ENCODE measurements at regions not wholly inside any gene's neighbourhood (a gene's known extent, or its start where the extent isn't known, plus 50 kb on each side); places are given as distances from the start of the nearest gene placed in this dataset.

- H3K79me2 ChIP-seq (ENCODE audit: control insufficient read depth, insufficient read depth, low read length): no peaks in the 10 kb centered on the region
- intact Hi-C loops (cut with micrococcal nuclease) (no loop called here), dilution Hi-C loops (cut with MboI; ENCODE audit: extremely low pct_ligation_motif_present, low sequenced_read_pairs) (no loop called here)
- no peak overlapping the region for H2AFZ ChIP-seq (ENCODE audit: low read depth, low read length)
- TF ChIP-seq JUN (IDR thresholded peaks at IDR 0.05; ENCODE audit: borderline replicate concordance, insufficient read depth, insufficient read length, low read depth) (no peak), MAX (IDR thresholded peaks at IDR 0.05; ENCODE audit: insufficient read depth, insufficient read length) (no peak)
- TF ChIP-seq, protein P1, sequence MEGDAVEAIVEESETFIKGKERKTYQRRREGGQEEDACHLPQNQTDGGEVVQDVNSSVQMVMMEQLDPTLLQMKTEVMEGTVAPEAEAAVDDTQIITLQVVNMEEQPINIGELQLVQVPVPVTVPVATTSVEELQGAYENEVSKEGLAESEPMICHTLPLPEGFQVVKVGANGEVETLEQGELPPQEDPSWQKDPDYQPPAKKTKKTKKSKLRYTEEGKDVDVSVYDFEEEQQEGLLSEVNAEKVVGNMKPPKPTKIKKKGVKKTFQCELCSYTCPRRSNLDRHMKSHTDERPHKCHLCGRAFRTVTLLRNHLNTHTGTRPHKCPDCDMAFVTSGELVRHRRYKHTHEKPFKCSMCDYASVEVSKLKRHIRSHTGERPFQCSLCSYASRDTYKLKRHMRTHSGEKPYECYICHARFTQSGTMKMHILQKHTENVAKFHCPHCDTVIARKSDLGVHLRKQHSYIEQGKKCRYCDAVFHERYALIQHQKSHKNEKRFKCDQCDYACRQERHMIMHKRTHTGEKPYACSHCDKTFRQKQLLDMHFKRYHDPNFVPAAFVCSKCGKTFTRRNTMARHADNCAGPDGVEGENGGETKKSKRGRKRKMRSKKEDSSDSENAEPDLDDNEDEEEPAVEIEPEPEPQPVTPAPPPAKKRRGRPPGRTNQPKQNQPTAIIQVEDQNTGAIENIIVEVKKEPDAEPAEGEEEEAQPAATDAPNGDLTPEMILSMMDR (IDR thresholded peaks at IDR 0.05; ENCODE audit: extremely low read depth in 1 of 2, insufficient read depth in 1 of 2, low read depth in 1 of 2, low read length in 2 of 2): no peak
- H3K36me3 ChIP-seq (ENCODE audit: control insufficient read depth in 2 of 2, extremely low read depth in 1 of 2, insufficient read depth in 2 of 2, low read length in 2 of 2): no peaks in the 10 kb centered on the region
- H3K27ac ChIP-seq (ENCODE audit: insufficient read depth, low read depth, low read length): no peak overlapping the region
- no peak overlapping the region for H3K4me3 ChIP-seq (replicated peaks in 1 of 3; ENCODE audit: insufficient read depth in 1 of 3, low read depth in 1 of 3, low read length in 3 of 3)
- no TSS peak for BruUV-seq (replicated peaks)
- FAIRE-seq (no peak), DNase-seq (ENCODE audit: low read depth, low spot score) (no peak)
- no peaks in the 10 kb centered on the region for H3K27me3 ChIP-seq (ENCODE audit: control insufficient read depth in 2 of 2, insufficient read depth in 2 of 2, low read length in 2 of 2)
- no peaks in the 10 kb centered on the region for H3K4me1 ChIP-seq (ENCODE audit: control insufficient read depth, extremely low read depth, insufficient read depth, low read length)
- no peaks in the 10 kb centered on the region for H3K9me3 ChIP-seq (replicated peaks; ENCODE audit: control insufficient read depth, insufficient read depth, low read length)
- H3K4me2 ChIP-seq (ENCODE audit: insufficient read depth, low read length): no peak overlapping the region
- no peaks in the 10 kb centered on the region for H4K20me1 ChIP-seq (replicated peaks; ENCODE audit: control insufficient read depth, extremely low read depth, insufficient read depth, low read length)
- H3K9me1 ChIP-seq (replicated peaks; ENCODE audit: control insufficient read depth, extremely low read depth, insufficient read depth, low read length): no peaks in the 10 kb centered on the region
- ChIA-PET CTCF (no interaction called here), POLR2A (no interaction called here)
- H3K9ac ChIP-seq (replicated peaks; ENCODE audit: extremely low read depth, insufficient read depth, low read length): no peak overlapping the region
These were observed 356.4 kb upstream of the SEL1L start for GRCh38 chr14:81890020-81890419.

GRCh38 chr14:81903477-81903876, 369.8 kb upstream of the SEL1L start:
- no TSS peak for BruUV-seq (replicated peaks)
- FAIRE-seq: no peak
- Histone ChIP-seq H3K4me1 (ENCODE audit: control insufficient read depth, extremely low read depth, insufficient read depth, low read length) (no peaks in the 10 kb centered on the region), H3K4me2 (ENCODE audit: insufficient read depth, low read length) (no peak overlapping the region), H3K36me3 (ENCODE audit: control insufficient read depth in 2 of 2, extremely low read depth in 1 of 2, insufficient read depth in 2 of 2, low read length in 2 of 2) (no peaks in the 10 kb centered on the region), H3K9me1 (replicated peaks; ENCODE audit: control insufficient read depth, extremely low read depth, insufficient read depth, low read length) (no peaks in the 10 kb centered on the region), H3K9ac (replicated peaks; ENCODE audit: extremely low read depth, insufficient read depth, low read length) (no peak overlapping the region), H2AFZ (ENCODE audit: low read depth, low read length) (no peak overlapping the region), H3K27ac (ENCODE audit: insufficient read depth, low read depth, low read length) (no peak overlapping the region), H4K20me1 (replicated peaks; ENCODE audit: control insufficient read depth, extremely low read depth, insufficient read depth, low read length) (no peaks in the 10 kb centered on the region), H3K79me2 (ENCODE audit: control insufficient read depth, insufficient read depth, low read length) (no peaks in the 10 kb centered on the region), H3K9me3 (replicated peaks; ENCODE audit: control insufficient read depth, insufficient read depth, low read length) (peaks cover 6% of the 10 kb centered on the region), H3K4me3 (replicated peaks in 1 of 3; ENCODE audit: insufficient read depth in 1 of 3, low read depth in 1 of 3, low read length in 3 of 3) (no peak overlapping the region), H3K27me3 (ENCODE audit: control insufficient read depth in 2 of 2, insufficient read depth in 2 of 2, low read length in 2 of 2) (no peaks in the 10 kb centered on the region)
- no peak for DNase-seq (ENCODE audit: low read depth, low spot score)
- CTCF ChIA-PET: no interaction called here
- intact Hi-C loops (cut with micrococcal nuclease) (no loop called here), dilution Hi-C loops (cut with MboI; ENCODE audit: extremely low pct_ligation_motif_present, low sequenced_read_pairs) (no loop called here)
- POLR2A ChIA-PET: no interaction called here
- TF ChIP-seq JUN (IDR thresholded peaks at IDR 0.05; ENCODE audit: borderline replicate concordance, insufficient read depth, insufficient read length, low read depth): no peak
- TF ChIP-seq POLR2A (IDR thresholded peaks at IDR 0.05; ENCODE audit: low read depth, low read length): no peak
- TF ChIP-seq EZH2 (IDR thresholded peaks at IDR 0.05; ENCODE audit: borderline replicate concordance, low read depth, low read length, severe bottlenecking): no peak
- TF ChIP-seq POLR2AphosphoS5 (IDR thresholded peaks at IDR 0.05; ENCODE audit: insufficient read depth, low read depth, low read length): no peak
- TF ChIP-seq MYC (IDR thresholded peaks at IDR 0.05; ENCODE audit: low read depth, low read length): no peak
- TF ChIP-seq, protein P1 (IDR thresholded peaks at IDR 0.05; ENCODE audit: extremely low read depth in 1 of 2, insufficient read depth in 1 of 2, low read depth in 1 of 2, low read length in 2 of 2): no peak
- TF ChIP-seq GATA2 (IDR thresholded peaks at IDR 0.05; ENCODE audit: insufficient read depth, insufficient read length, low read depth, low read length): no peak
